Thyroid gland (tissue), 4 donors: ENCODE measurements at regions not wholly inside any gene's neighbourhood (a gene's known extent, or its start where the extent isn't known, plus 50 kb on each side); places are given as distances from the start of the nearest gene placed in this dataset.
"Not testable (repeated sequence)": the region's sequence is repeated elsewhere in the genome, so short reads cannot be mapped to it uniquely, and the experiment has no call there.

Experiments
- DNase-seq, 2 donors: peaks; one replicate each; pipeline ENCODE4 v3.0.0-alpha.2; 2019
- H3K27ac ChIP-seq, 3 donors: fragments of 200-600 bp; sonication (generic); 1 replicate in 2 of 3; 2 replicates in 1 of 3; pipeline ENCODE4 v1.5.1; 2016 to 2019; ENCODE audit warnings: mild to moderate bottlenecking in 1 of 3, moderate library complexity in 1 of 3
- H3K27me3 ChIP-seq: fragments of 200-600 bp; sonication (generic); one replicate; pipeline ENCODE4 v1.5.1; 2019
- H3K36me3 ChIP-seq, 2 donors: fragments of 200-600 bp; sonication (generic); one replicate each; pipeline ENCODE4 v1.5.1; 2016 to 2019
- H3K4me1 ChIP-seq, 2 donors: fragments of 200-600 bp; sonication (generic); one replicate each; pipeline ENCODE4 v1.5.1; 2017 to 2019
- H3K4me3 ChIP-seq, 3 donors: fragments of 200-600 bp; sonication (generic); replicated peaks in 1 of 3; 1 replicate in 2 of 3; 2 replicates in 1 of 3; pipeline ENCODE4 v1.5.1; 2016; ENCODE audit warnings: mild to moderate bottlenecking in 1 of 3
- H3K9me3 ChIP-seq: fragments of 200-600 bp; sonication (generic); one replicate; pipeline ENCODE4 v1.5.1; 2017
- CTCF ChIP-seq, 6 experiments: fragments of 200-600 bp in 3 of 6; fragments of 450-650 bp in 3 of 6; sonication (generic) in 3 of 6; IDR thresholded peaks; one replicate each; pipeline ENCODE4 v1.5.1; 2016 to 2019; ENCODE audit warnings: antibody characterized with exemption in 6 of 6, mild to moderate bottlenecking in 2 of 6, inconsistent platforms in 1 of 6, moderate library complexity in 1 of 6
- POLR2A ChIP-seq, 2 donors: fragments of 450-650 bp; IDR thresholded peaks; one replicate each; pipeline ENCODE4 v1.6.1; 2017; ENCODE audit warnings: antibody characterized with exemption in 2 of 2, mild to moderate bottlenecking in 2 of 2, moderate library complexity in 1 of 2
- WGBS, 2 donors: methylation state at CpG; one replicate each; pipeline ENCODE4 v1.1.5; 2017; 5-methylcytosine and 5-hydroxymethylcytosine counted together
- intact Hi-C: fragments of 100-400 bp; cut with DNase I; formaldehyde crosslinking; loops from one replicate; pipeline ENCODE4 v1.15.1; 2023

- Histone ChIP-seq H3K27me3 (no peaks in the 10 kb centered on the region), H3K36me3 (peaks cover 0 to 8% of the 10 kb centered on the region in 2 donors), H3K4me3 (no peak overlapping the region), H3K9me3 (no peaks in the 10 kb centered on the region), H3K27ac (no peak overlapping the region), H3K4me1 (no peaks in the 10 kb centered on the region)
- no peak for DNase-seq
- intact Hi-C loops = no loop called here
- 97 to 98% methylated on average over 6 of the region's 6 CpGs for WGBS, 2 donors
- no peak for TF ChIP-seq POLR2A (IDR thresholded peaks at IDR 0.05)
These were observed 360.3 kb upstream of the TPM1 start for GRCh38 chr15:62681939-62682896.

- WGBS, 2 donors = 95 to 97% methylated on average over 8 of the region's 8 CpGs
- H3K9me3 ChIP-seq, H3K4me3 ChIP-seq, H3K27me3 ChIP-seq, H3K27ac ChIP-seq, H3K36me3 ChIP-seq, DNase-seq, H3K4me1 ChIP-seq, intact Hi-C loops: not testable (repeated sequence)
These were observed 359.4 kb upstream of the TPM1 start for GRCh38 chr15:62683192-62683591.

GRCh38 chr15:62684123-62684808 lies 358.3 kb upstream of the TPM1 start:
- 89 to 99% methylated on average over 7 of the region's 7 CpGs for WGBS, 2 donors
- H3K4me3 ChIP-seq = no peak overlapping the region
- no peak for TF ChIP-seq CTCF (IDR thresholded peaks at IDR 0.05)
- no peak for TF ChIP-seq POLR2A (IDR thresholded peaks at IDR 0.05)
- DNase-seq = no peak
- H3K4me1 ChIP-seq = no peaks in the 10 kb centered on the region
- intact Hi-C loops = no loop called here
- H3K27me3 ChIP-seq = no peaks in the 10 kb centered on the region
- H3K36me3 ChIP-seq = peaks cover 0 to 5% of the 10 kb centered on the region in 2 donors
- no peaks in the 10 kb centered on the region for H3K9me3 ChIP-seq
- H3K27ac ChIP-seq = no peak overlapping the region

GRCh38 chr15:62691008-62691407 lies 351.5 kb upstream of the TPM1 start:
- DNase-seq = no peak
- peak in 3 of 6 experiments; percentile 16 to 22 (median 19) for TF ChIP-seq CTCF (IDR thresholded peaks at IDR 0.05)
- TF ChIP-seq POLR2A (IDR thresholded peaks at IDR 0.05) = no peak
- Histone ChIP-seq H3K27ac (no peak overlapping the region), H3K36me3 (peaks cover 0 to 10% of the 10 kb centered on the region in 2 donors), H3K4me1 (no peaks in the 10 kb centered on the region), H3K27me3 (no peaks in the 10 kb centered on the region), H3K9me3 (no peaks in the 10 kb centered on the region), H3K4me3 (no peak overlapping the region)
- WGBS, 2 donors = 78 to 92% methylated on average over 2 of the region's 2 CpGs
- intact Hi-C loops = no loop called here

- Histone ChIP-seq H3K4me1 (no peaks in the 10 kb centered on the region), H3K27ac (no peak overlapping the region), H3K36me3 (peaks cover 0 to 24% of the 10 kb centered on the region in 2 donors), H3K27me3 (no peaks in the 10 kb centered on the region), H3K4me3 (no peak overlapping the region), H3K9me3 (no peaks in the 10 kb centered on the region)
- TF ChIP-seq POLR2A (IDR thresholded peaks at IDR 0.05) (no peak), CTCF (IDR thresholded peaks at IDR 0.05) (no peak)
- intact Hi-C loops = no loop called here
- WGBS, 2 donors = 93 to 95% methylated on average over 22 to 23 of the region's 23 CpGs
- no peak for DNase-seq
These were observed 344.9 kb upstream of the TPM1 start for GRCh38 chr15:62697636-62698035.

GRCh38 chr15:62698646-62699045 lies 343.9 kb upstream of the TPM1 start:
- no peak for DNase-seq
- Histone ChIP-seq H3K27me3 (no peaks in the 10 kb centered on the region), H3K27ac (no peak overlapping the region), H3K4me1 (no peaks in the 10 kb centered on the region), H3K36me3 (peaks cover 0 to 25% of the 10 kb centered on the region in 2 donors), H3K4me3 (no peak overlapping the region), H3K9me3 (no peaks in the 10 kb centered on the region)
- WGBS, 2 donors = 92 to 95% methylated on average over 8 of the region's 8 CpGs
- intact Hi-C loops = no loop called here
- TF ChIP-seq POLR2A (IDR thresholded peaks at IDR 0.05) (no peak), CTCF (IDR thresholded peaks at IDR 0.05) (no peak)
